CD8-positive, alpha-beta memory T cell (primary cell): ENCODE measurements at regions not wholly inside any gene's neighbourhood (a gene's known extent, or its start where the extent isn't known, plus 50 kb on each side); places are given as distances from the start of the nearest gene placed in this dataset.

Experiments
- CTCF ChIA-PET: fragments of 350-600 bp; sonication (Branson Sonifier 250); formaldehyde crosslinking; loops from one replicate; lab custom pipeline; 2021; ENCODE audit warnings: antibody characterized with exemption; lab: Charles Lee
- POLR2A ChIA-PET: fragments of 350-600 bp; sonication (Branson Sonifier 250); formaldehyde crosslinking; loops from one replicate; lab custom pipeline; 2021; ENCODE audit warnings: antibody characterized with exemption; lab: Charles Lee
- DNase-seq, 5 donors: peaks; one replicate each; pipeline versions ENCODE4 v3.0.0 to v3.0.0-alpha.2; 2020 to 2022; ENCODE audit warnings: mixed read lengths in 1 of 5
- H3K27ac ChIP-seq: one replicate; pipeline ENCODE4 v1.7.0; 2013; ENCODE audit warnings: low read depth, mild to moderate bottlenecking, low read length, moderate library complexity
- H3K27me3 ChIP-seq: 2 replicates; pipeline ENCODE4 v1.7.0; 2013; ENCODE audit warnings: low read length, mild to moderate bottlenecking; ENCODE audit not compliant: insufficient read depth, poor library complexity, severe bottlenecking
- H3K36me3 ChIP-seq: 2 replicates; pipeline ENCODE4 v1.7.0; 2013; ENCODE audit warnings: mild to moderate bottlenecking, low read length, moderate library complexity; ENCODE audit not compliant: insufficient read depth
- H3K4me1 ChIP-seq: 2 replicates; pipeline ENCODE4 v1.7.0; 2013; ENCODE audit warnings: mild to moderate bottlenecking, low read length, moderate library complexity; ENCODE audit not compliant: insufficient read depth
- H3K4me3 ChIP-seq: 2 replicates; pipeline ENCODE4 v1.7.0; 2013; ENCODE audit warnings: mild to moderate bottlenecking, low read length
- H3K9me3 ChIP-seq: 2 replicates; pipeline ENCODE4 v1.7.0; 2013; ENCODE audit warnings: mild to moderate bottlenecking, low read length
- H3K27ac Mint-ChIP-seq, 8 donors: one replicate each; pipeline ENCODE4 v1.8.0; 2020 to 2021; ENCODE audit warnings: mixed read lengths in 8 of 8, mild to moderate bottlenecking in 6 of 8, inconsistent platforms in 3 of 8, moderate library complexity in 3 of 8
- H3K27me3 Mint-ChIP-seq, 2 donors: one replicate each; pipeline ENCODE4 v1.8.0; 2020 to 2021; ENCODE audit warnings: mixed read lengths in 2 of 2, mild to moderate bottlenecking in 1 of 2, moderate library complexity in 1 of 2
- H3K36me3 Mint-ChIP-seq, 3 donors: one replicate each; pipeline ENCODE4 v1.8.0; 2020 to 2021; ENCODE audit warnings: mixed read lengths in 3 of 3, inconsistent platforms in 1 of 3, mild to moderate bottlenecking in 1 of 3
- H3K4me1 Mint-ChIP-seq, 3 donors: one replicate each; pipeline ENCODE4 v1.8.0; 2020 to 2021; ENCODE audit warnings: mixed read lengths in 3 of 3, inconsistent platforms in 1 of 3, mild to moderate bottlenecking in 1 of 3
- H3K4me3 Mint-ChIP-seq, 7 donors: one replicate each; pipeline ENCODE4 v1.8.0; 2020 to 2021; ENCODE audit warnings: mixed read lengths in 7 of 7, mild to moderate bottlenecking in 6 of 7, moderate library complexity in 4 of 7, inconsistent platforms in 2 of 7
- H3K9me3 Mint-ChIP-seq, 5 donors: one replicate each; pipeline ENCODE4 v1.8.0; 2020 to 2022; ENCODE audit warnings: mixed read lengths in 5 of 5, mild to moderate bottlenecking in 3 of 5, moderate library complexity in 2 of 5, inconsistent platforms in 1 of 5

GRCh38 chr9:99582814-99583213 lies 238.9 kb upstream of the NR4A3 start:
- no peaks in the 10 kb centered on the region for H3K9me3 Mint-ChIP-seq
- DNase-seq = no peak
- Histone ChIP-seq H3K27ac (no peak overlapping the region), H3K9me3 (no peaks in the 10 kb centered on the region), H3K4me1 (no peaks in the 10 kb centered on the region), H3K36me3 (no peaks in the 10 kb centered on the region), H3K27me3 (no peaks in the 10 kb centered on the region), H3K4me3 (no peak overlapping the region)
- H3K4me1 Mint-ChIP-seq = no peaks in the 10 kb centered on the region
- no peaks in the 10 kb centered on the region for H3K36me3 Mint-ChIP-seq
- H3K27ac Mint-ChIP-seq = no peak overlapping the region
- ChIA-PET CTCF (no interaction called here), POLR2A (no interaction called here)
- no peak overlapping the region for H3K4me3 Mint-ChIP-seq
- peaks cover 7 to 30% of the 10 kb centered on the region in 2 donors for H3K27me3 Mint-ChIP-seq

DNA sequence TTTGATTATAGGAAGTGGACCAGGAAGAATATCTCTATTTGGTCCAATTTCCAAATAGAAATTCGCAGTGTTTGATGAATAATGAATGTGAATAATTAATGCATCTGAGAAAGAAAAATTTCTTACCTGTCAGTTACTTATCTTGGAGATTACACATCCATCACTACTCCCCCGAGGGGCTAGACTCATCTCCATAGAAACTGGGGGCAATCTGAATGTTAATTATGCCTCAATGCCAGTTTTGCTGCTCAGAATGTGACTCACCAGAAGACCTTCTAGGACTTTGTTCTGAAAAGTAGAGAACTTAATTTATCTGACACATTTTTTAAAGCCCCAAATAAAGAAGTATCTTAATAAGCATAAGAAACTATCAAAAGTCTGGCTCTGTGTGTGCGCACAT lies 233.4 kb upstream of the NR4A3 start:
- Mint-ChIP-seq H3K27ac (no peak overlapping the region), H3K27me3 (peaks cover 9 to 40% of the 10 kb centered on the region in 2 donors), H3K4me3 (no peak overlapping the region), H3K9me3 (no peaks in the 10 kb centered on the region), H3K4me1 (no peaks in the 10 kb centered on the region), H3K36me3 (no peaks in the 10 kb centered on the region)
- Histone ChIP-seq H3K9me3 (no peaks in the 10 kb centered on the region), H3K4me1 (no peaks in the 10 kb centered on the region), H3K27me3 (no peaks in the 10 kb centered on the region), H3K27ac (no peak overlapping the region), H3K36me3 (no peaks in the 10 kb centered on the region), H3K4me3 (no peak overlapping the region)
- ChIA-PET POLR2A (no interaction called here), CTCF (no interaction called here)
- DNase-seq = no peak

- H3K4me3 Mint-ChIP-seq = no peak overlapping the region
- Histone ChIP-seq H3K9me3 (no peaks in the 10 kb centered on the region), H3K27me3 (no peaks in the 10 kb centered on the region), H3K4me3 (no peak overlapping the region), H3K4me1 (no peaks in the 10 kb centered on the region), H3K36me3 (no peaks in the 10 kb centered on the region), H3K27ac (no peak overlapping the region)
- no peaks in the 10 kb centered on the region for H3K4me1 Mint-ChIP-seq
- ChIA-PET POLR2A (no interaction called here), CTCF (no interaction called here)
- no peaks in the 10 kb centered on the region for H3K36me3 Mint-ChIP-seq
- DNase-seq = no peak
- H3K27ac Mint-ChIP-seq = no peak overlapping the region
- no peaks in the 10 kb centered on the region for H3K9me3 Mint-ChIP-seq
- H3K27me3 Mint-ChIP-seq = peaks cover 7 to 36% of the 10 kb centered on the region in 2 donors
Observed at GRCh38 chr9:99588747-99589146, 232.9 kb upstream of the NR4A3 start.

- Mint-ChIP-seq H3K27me3 (peaks cover 11 to 44% of the 10 kb centered on the region in 2 donors), H3K4me1 (no peaks in the 10 kb centered on the region), H3K36me3 (no peaks in the 10 kb centered on the region), H3K9me3 (no peaks in the 10 kb centered on the region), H3K27ac (no peak overlapping the region), H3K4me3 (no peak overlapping the region)
- Histone ChIP-seq H3K4me3 (no peak overlapping the region), H3K27me3 (no peaks in the 10 kb centered on the region), H3K9me3 (no peaks in the 10 kb centered on the region), H3K36me3 (no peaks in the 10 kb centered on the region), H3K4me1 (no peaks in the 10 kb centered on the region), H3K27ac (no peak overlapping the region)
- ChIA-PET CTCF (no interaction called here), POLR2A (no interaction called here)
- no peak for DNase-seq
Observed at GRCh38 chr9:99590410-99590809, 231.3 kb upstream of the NR4A3 start.

DNA sequence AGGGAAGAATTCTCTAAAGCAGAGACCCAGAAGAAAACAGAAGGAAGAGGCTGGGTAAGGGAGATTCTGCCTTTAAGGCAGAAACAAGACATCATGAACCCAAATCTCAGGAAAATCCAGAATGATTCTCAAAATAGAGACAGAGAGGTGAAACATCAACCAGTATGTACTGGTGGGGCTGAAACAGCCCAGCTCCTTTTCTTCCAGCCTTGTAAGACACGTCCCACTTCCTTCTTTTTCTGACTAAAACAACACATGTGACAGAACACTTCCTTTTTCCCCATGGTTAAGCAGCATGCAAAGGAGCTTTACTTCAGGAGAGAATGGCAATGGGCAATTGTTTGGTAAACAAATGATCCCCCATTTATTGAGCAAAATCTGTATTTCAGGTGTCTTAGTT lies 230.8 kb upstream of the NR4A3 start:
- Histone ChIP-seq H3K27me3 (no peaks in the 10 kb centered on the region), H3K4me3 (no peak overlapping the region), H3K36me3 (no peaks in the 10 kb centered on the region), H3K9me3 (no peaks in the 10 kb centered on the region), H3K27ac (no peak overlapping the region), H3K4me1 (no peaks in the 10 kb centered on the region)
- Mint-ChIP-seq H3K9me3 (no peaks in the 10 kb centered on the region), H3K36me3 (no peaks in the 10 kb centered on the region), H3K27me3 (peaks cover 12 to 45% of the 10 kb centered on the region in 2 donors), H3K27ac (no peak overlapping the region), H3K4me3 (no peak overlapping the region), H3K4me1 (peaks cover 0 to 4% (median 2%) of the 10 kb centered on the region in 3 donors)
- CTCF ChIA-PET = no interaction called here
- POLR2A ChIA-PET = no interaction called here
- no peak for DNase-seq

- Histone ChIP-seq H3K36me3 (no peaks in the 10 kb centered on the region), H3K27me3 (no peaks in the 10 kb centered on the region), H3K27ac (no peak overlapping the region), H3K4me3 (no peak overlapping the region), H3K9me3 (no peaks in the 10 kb centered on the region), H3K4me1 (no peaks in the 10 kb centered on the region)
- peaks cover 13 to 36% of the 10 kb centered on the region in 2 donors for H3K27me3 Mint-ChIP-seq
- H3K4me3 Mint-ChIP-seq = no peak overlapping the region
- no peak for DNase-seq
- H3K36me3 Mint-ChIP-seq = no peaks in the 10 kb centered on the region
- H3K4me1 Mint-ChIP-seq = peaks cover 0 to 4% (median 2%) of the 10 kb centered on the region in 3 donors
- H3K9me3 Mint-ChIP-seq = no peaks in the 10 kb centered on the region
- POLR2A ChIA-PET = no interaction called here
- H3K27ac Mint-ChIP-seq = no peak overlapping the region
- CTCF ChIA-PET = no interaction called here
Observed at GRCh38 chr9:99591770-99592169, 229.9 kb upstream of the NR4A3 start.

GRCh38 chr9:99592834-99593574 lies 228.7 kb upstream of the NR4A3 start:
- Mint-ChIP-seq H3K9me3 (no peaks in the 10 kb centered on the region), H3K36me3 (no peaks in the 10 kb centered on the region), H3K4me3 (no peak overlapping the region), H3K27me3 (peaks cover 16 to 34% of the 10 kb centered on the region in 2 donors), H3K27ac (no peak overlapping the region), H3K4me1 (peaks cover 0 to 4% (median 2%) of the 10 kb centered on the region in 3 donors)
- Histone ChIP-seq H3K27ac (no peak overlapping the region), H3K36me3 (no peaks in the 10 kb centered on the region), H3K9me3 (no peaks in the 10 kb centered on the region), H3K4me1 (no peaks in the 10 kb centered on the region), H3K4me3 (no peak overlapping the region), H3K27me3 (no peaks in the 10 kb centered on the region)
- ChIA-PET CTCF (no interaction called here), POLR2A (no interaction called here)
- DNase-seq = no peak

GRCh38 chr9:99593610-99594009 lies 228.1 kb upstream of the NR4A3 start:
- Mint-ChIP-seq H3K4me3 (no peak overlapping the region), H3K27me3 (peaks cover 15 to 34% of the 10 kb centered on the region in 2 donors), H3K9me3 (no peaks in the 10 kb centered on the region), H3K4me1 (peaks cover 0 to 4% (median 2%) of the 10 kb centered on the region in 3 donors), H3K36me3 (no peaks in the 10 kb centered on the region), H3K27ac (no peak overlapping the region)
- H3K4me1 ChIP-seq = no peaks in the 10 kb centered on the region
- ChIA-PET CTCF (no interaction called here), POLR2A (no interaction called here)
- H3K9me3 ChIP-seq = no peaks in the 10 kb centered on the region
- no peak for DNase-seq
- H3K36me3 ChIP-seq = no peaks in the 10 kb centered on the region
- no peak overlapping the region for H3K27ac ChIP-seq
- H3K4me3 ChIP-seq = no peak overlapping the region
- H3K27me3 ChIP-seq = no peaks in the 10 kb centered on the region
